KOPT-K1 (cell line): ENCODE measurements at regions not wholly inside any gene's neighbourhood (a gene's known extent, or its start where the extent isn't known, plus 50 kb on each side); places are given as distances from the start of the nearest gene placed in this dataset.
"Not testable (repeated sequence)": the region's sequence is repeated elsewhere in the genome, so short reads cannot be mapped to it uniquely, and the experiment has no call there.

Source experiments
- H3K27ac ChIP-seq: fragments of 200-600 bp; sonication (generic); 2 replicates; pipeline ENCODE4 v1.5.1; 2016; ENCODE audit warnings: antibody characterized with exemption, mild to moderate bottlenecking, low read depth, low read length; ENCODE audit not compliant: poor library complexity, severe bottlenecking
- H3K36me3 ChIP-seq: fragments of 200-600 bp; sonication (generic); 2 replicates; pipeline ENCODE4 v1.5.1; 2017; ENCODE audit warnings: antibody characterized with exemption, mild to moderate bottlenecking, low read length, moderate library complexity; ENCODE audit not compliant: insufficient read depth
- H3K9me3 ChIP-seq: fragments of 200-600 bp; sonication (generic); 2 replicates; pipeline ENCODE4 v1.5.1; 2017; ENCODE audit warnings: antibody characterized with exemption, low read length, mild to moderate bottlenecking; ENCODE audit not compliant: insufficient read depth, poor library complexity, severe bottlenecking

GRCh38 chr2:36185624-36186023, 170.0 kb upstream of the CRIM1 start:
- no peak overlapping the region for H3K27ac ChIP-seq
- no peaks in the 10 kb centered on the region for H3K9me3 ChIP-seq
- no peaks in the 10 kb centered on the region for H3K36me3 ChIP-seq

DNA sequence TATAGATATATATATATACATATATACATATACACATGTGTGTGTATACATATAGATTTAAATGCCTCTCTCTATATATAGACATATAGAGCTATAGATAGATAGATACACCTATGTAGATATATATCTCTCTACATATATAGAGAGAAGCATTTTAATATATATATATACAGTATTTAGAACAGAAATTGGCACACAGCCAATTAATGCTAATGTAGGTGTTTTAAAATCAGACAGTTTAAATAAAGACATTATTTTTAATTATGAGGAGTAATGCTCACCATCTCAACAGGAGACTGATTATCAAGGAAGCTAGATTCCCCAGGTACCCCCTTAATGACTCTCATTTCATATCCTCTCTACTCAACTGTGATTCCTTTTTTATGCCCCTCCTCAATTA, 170.7 kb upstream of the CRIM1 start:
- H3K9me3 ChIP-seq: no peaks in the 10 kb centered on the region
- H3K27ac ChIP-seq: no peak overlapping the region
- H3K36me3 ChIP-seq: no peaks in the 10 kb centered on the region

DNA sequence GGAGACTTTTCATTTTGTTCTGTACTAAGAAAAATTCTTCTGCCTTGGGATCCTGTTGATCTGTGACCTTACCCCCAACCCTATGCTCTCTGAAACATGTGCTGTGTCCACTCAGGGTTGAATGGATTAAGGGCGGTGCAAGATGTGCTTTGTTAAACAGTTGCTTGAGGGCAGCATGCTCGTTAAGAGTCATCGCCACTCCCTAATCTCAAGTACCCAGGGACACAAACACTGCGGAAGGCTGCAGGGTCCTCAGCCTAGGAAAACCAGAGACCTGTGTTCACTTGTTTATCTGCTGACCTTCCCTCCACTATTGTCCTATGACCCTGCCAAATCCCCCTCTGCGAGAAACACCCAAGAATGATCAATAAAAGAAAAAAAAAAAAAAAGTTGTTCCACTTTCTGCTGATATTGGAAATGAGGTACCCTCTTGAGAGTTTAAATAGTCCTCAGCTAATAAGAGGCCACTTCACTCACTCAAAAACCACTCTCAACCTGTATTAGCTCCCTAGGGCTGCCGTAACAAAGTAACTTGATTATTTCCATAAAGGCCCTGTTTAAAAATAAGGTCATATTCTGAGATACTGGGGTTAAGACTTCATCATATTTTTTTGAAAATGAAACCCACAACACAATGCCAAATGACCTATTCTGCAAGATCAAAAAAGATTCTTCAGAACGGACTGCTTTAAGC, 174.6 kb upstream of the CRIM1 start:
- not testable (repeated sequence) for H3K9me3 ChIP-seq, H3K27ac ChIP-seq, H3K36me3 ChIP-seq

DNA sequence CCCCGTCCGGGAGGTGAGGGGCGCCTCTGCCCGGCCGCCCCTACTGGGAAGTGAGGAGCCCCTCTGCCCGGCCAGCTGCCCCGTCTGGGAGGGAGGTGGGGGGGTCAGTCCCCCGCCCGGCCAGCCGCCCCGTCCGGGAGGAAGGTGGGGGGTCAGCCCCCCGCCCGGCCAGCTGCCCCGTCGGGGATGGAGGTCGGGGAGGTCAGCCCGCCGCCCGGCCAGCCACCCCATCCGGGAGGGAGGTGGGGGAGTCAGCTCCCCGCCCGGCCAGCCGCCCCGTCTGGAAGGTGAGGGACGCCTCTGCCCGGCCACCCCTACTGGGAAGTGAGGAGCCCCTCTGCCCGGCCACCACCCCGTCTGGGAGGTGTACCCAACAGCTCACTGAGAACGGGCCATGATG, 175.3 kb upstream of the CRIM1 start:
- not testable (repeated sequence) for H3K9me3 ChIP-seq, H3K27ac ChIP-seq, H3K36me3 ChIP-seq

DNA sequence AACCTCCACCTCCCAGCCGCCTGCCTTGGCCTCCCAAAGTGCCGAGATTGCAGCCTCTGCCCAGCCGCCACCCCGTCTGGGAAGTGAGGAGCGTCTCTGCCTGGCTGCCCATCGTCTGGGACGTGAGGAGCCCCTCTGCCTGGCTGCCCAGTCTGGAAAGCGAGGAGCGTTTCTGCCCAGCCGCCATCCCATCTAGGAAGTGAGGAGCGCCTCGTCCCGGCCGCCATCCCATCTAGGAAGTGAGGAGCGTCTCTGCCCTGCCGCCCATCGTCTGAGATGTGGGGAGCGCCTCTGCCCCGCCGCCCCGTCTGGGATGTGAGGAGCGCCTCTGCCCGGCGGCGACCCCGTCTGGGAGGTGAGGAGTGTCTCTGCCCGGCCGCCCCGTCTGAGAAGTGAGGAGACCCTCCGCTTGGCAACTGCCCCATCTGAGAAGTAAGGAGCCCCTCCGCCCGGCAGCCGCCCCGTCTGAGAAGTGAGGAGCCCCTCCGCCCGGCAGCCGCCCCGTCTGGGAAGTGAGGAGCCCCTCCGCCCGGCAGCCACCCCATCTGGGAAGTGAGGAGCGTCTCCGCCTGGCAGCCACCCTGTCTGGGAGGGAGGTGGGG, 175.8 kb upstream of the CRIM1 start:
- not testable (repeated sequence) for H3K27ac ChIP-seq, H3K36me3 ChIP-seq, H3K9me3 ChIP-seq

GRCh38 chr2:36178384-36178783, 177.2 kb upstream of the CRIM1 start:
- no peaks in the 10 kb centered on the region for H3K36me3 ChIP-seq
- H3K27ac ChIP-seq: no peak overlapping the region
- no peaks in the 10 kb centered on the region for H3K9me3 ChIP-seq

- H3K36me3 ChIP-seq: no peaks in the 10 kb centered on the region
- no peaks in the 10 kb centered on the region for H3K9me3 ChIP-seq
- no peak overlapping the region for H3K27ac ChIP-seq
Observed at GRCh38 chr2:36177282-36177681, 178.3 kb upstream of the CRIM1 start.

DNA sequence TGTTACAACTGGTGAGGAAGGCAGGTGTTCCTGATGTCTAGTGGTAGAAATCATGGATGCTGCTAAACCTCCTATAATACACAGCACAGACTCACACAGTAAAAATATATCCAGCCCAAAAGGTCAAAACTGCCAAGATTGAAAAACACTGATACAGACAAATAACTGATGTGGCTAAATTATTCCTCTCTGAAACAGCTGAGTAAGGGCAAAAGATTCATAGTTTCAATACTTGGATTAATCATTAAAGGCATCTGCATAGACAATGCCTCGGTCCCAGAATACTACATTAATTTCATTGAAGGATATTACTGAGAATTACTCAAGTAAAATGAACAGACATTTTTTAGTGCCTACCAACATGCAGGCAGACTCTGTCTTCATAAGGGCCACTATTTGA, 180.7 kb upstream of the CRIM1 start:
- Histone ChIP-seq H3K27ac (no peak overlapping the region), H3K36me3 (no peaks in the 10 kb centered on the region), H3K9me3 (no peaks in the 10 kb centered on the region)

DNA sequence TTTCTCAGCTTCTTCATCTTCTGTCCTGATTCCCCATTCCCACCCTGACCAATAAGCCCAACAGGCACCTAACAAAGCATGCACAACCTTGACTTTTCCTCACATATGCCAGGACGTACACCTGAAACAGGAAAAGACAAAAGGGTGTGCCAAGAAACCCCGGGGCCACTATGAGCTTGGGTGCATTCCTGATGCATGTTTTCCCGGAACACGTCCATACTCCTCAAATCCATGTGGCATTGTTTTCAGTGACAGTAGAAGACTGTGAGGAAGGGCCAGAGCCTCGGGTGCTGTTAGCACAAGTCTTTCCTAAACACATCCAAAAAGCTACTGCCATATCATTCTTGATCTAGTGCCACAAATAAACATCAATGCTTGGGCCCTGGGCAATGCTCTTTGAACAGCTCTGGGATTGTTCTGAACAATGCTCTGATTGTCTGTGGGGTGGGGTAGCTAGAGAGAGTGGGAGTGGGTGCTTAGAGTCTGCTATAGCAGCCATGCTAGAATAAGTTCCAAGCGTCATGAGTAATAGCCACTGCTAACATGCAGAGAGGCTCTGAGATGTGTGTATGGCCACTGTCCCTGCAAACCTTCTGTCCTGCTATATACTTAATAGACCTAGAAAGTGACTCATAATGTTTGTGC, 181.7 kb upstream of the CRIM1 start:
- Histone ChIP-seq H3K9me3 (no peaks in the 10 kb centered on the region), H3K36me3 (no peaks in the 10 kb centered on the region), H3K27ac (no peak overlapping the region)

GRCh38 chr2:36172824-36173223, 182.8 kb upstream of the CRIM1 start:
- H3K36me3 ChIP-seq: no peaks in the 10 kb centered on the region
- H3K9me3 ChIP-seq: no peaks in the 10 kb centered on the region
- H3K27ac ChIP-seq: no peak overlapping the region

DNA sequence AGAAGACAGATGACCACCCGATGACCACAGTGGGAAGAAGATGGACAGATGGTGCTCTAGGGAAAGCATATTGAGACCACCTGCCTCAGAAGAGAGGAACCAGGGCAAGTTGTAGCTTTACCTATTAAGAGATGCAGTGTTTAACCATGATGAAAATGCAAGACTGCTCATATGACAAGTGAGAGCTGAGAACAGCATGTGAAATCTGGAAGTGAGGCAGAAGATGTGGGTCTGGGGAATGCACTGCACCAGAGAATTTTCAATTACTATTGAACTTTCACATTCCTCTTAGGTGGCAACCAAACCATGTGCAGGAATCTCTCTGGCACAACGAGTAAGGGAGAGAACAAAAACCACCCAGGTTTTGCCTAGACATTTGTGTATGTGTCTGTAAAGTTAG, 184.8 kb upstream of the CRIM1 start:
- Histone ChIP-seq H3K36me3 (no peaks in the 10 kb centered on the region), H3K27ac (no peak overlapping the region), H3K9me3 (no peaks in the 10 kb centered on the region)

DNA sequence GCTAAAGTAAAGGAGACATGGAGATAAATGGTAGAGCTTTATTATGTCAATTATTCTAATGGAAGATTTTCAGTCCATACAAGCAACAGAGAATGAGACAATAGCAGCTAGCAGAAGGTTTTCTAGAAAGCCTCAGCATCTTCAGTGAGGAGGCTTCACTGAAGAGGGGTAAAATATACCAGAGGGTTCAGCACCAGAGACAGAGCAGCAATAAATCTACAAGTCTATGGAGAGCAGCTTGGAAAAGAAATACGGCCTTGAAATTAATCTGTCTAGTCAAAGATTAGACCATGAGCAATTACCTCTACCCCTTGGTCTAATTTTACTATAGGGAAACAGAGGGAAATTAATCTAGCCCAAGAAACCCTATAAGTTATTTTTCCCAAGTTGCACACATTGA, 185.7 kb upstream of the CRIM1 start:
- Histone ChIP-seq H3K36me3 (no peaks in the 10 kb centered on the region), H3K27ac (no peak overlapping the region), H3K9me3 (no peaks in the 10 kb centered on the region)

GRCh38 chr2:36168115-36168514, 187.5 kb upstream of the CRIM1 start:
- H3K9me3 ChIP-seq: no peaks in the 10 kb centered on the region
- no peaks in the 10 kb centered on the region for H3K36me3 ChIP-seq
- H3K27ac ChIP-seq: no peak overlapping the region

DNA sequence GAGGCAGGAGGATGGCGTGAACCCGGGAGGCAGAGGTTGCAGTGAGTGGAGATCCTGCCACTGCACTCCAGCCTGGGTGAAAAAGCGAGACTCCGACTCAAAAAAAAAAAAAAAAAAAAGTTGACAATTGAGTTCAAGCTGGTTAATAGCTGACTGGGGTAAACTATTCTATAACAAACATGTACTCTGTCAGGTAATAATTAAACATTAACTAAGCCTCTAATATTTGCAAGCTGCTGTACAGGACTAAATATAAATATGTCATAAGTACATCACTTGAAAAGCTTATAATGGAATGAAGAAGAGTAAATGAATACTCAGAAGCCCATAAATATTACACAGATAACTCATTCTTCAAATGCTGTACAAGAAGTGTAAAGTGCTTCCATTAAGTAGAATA, 190.4 kb upstream of the CRIM1 start:
- no peaks in the 10 kb centered on the region for H3K9me3 ChIP-seq
- no peaks in the 10 kb centered on the region for H3K36me3 ChIP-seq
- no peak overlapping the region for H3K27ac ChIP-seq

- H3K36me3 ChIP-seq: no peaks in the 10 kb centered on the region
- no peak overlapping the region for H3K27ac ChIP-seq
- no peaks in the 10 kb centered on the region for H3K9me3 ChIP-seq
Observed at GRCh38 chr2:36163520-36164254, 191.9 kb upstream of the CRIM1 start.
